GM19438 (cell line): ENCODE measurements at regions not wholly inside any gene's neighbourhood (a gene's known extent, or its start where the extent isn't known, plus 50 kb on each side); places are given as distances from the start of the nearest gene placed in this dataset.
A peak's percentile ranks its signal among the peaks of the same experiment; 100 is the strongest.
"Not testable (repeated sequence)": the region's sequence is repeated elsewhere in the genome, so short reads cannot be mapped to it uniquely, and the experiment has no call there.

Source experiments
- ATAC-seq: cut with Tn5 transposase; IDR thresholded peaks from one replicate; pipeline ENCODE4 v1.9.1; 2021; ENCODE audit warnings: low read depth; ENCODE audit not compliant: unreplicated experiment

- no peak for ATAC-seq
Measured at GRCh38 chr7:136441835-136442234, 426.6 kb upstream of the CHRM2 start.

GRCh38 chr7:136431736-136432135, 436.7 kb upstream of the CHRM2 start:
- ATAC-seq = not testable (repeated sequence)

DNA sequence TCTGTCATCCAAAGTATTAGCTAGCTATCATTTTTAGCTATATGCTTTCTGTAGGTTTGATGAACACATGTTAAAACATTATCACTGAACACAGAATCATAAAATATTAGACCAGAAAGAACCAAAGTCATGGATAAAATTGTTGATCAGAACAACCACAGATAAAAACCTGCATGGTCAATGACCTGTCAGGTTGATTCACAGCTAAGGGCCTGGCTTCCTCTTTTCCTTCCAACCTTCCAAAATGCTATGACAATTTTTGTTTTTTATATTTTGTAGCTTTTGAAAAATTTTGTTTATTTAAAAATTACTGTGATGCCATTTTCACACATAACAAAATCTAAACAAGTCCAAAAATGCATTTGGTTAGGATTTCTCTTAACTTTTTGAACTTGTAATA, 444.4 kb upstream of the CHRM2 start:
- no peak for ATAC-seq

GRCh38 chr7:136419740-136420139, 442.6 kb upstream of the MTPN start:
- not testable (repeated sequence) for ATAC-seq

- no peak for ATAC-seq
Measured at GRCh38 chr7:136412952-136413351, 435.8 kb upstream of the MTPN start.

DNA sequence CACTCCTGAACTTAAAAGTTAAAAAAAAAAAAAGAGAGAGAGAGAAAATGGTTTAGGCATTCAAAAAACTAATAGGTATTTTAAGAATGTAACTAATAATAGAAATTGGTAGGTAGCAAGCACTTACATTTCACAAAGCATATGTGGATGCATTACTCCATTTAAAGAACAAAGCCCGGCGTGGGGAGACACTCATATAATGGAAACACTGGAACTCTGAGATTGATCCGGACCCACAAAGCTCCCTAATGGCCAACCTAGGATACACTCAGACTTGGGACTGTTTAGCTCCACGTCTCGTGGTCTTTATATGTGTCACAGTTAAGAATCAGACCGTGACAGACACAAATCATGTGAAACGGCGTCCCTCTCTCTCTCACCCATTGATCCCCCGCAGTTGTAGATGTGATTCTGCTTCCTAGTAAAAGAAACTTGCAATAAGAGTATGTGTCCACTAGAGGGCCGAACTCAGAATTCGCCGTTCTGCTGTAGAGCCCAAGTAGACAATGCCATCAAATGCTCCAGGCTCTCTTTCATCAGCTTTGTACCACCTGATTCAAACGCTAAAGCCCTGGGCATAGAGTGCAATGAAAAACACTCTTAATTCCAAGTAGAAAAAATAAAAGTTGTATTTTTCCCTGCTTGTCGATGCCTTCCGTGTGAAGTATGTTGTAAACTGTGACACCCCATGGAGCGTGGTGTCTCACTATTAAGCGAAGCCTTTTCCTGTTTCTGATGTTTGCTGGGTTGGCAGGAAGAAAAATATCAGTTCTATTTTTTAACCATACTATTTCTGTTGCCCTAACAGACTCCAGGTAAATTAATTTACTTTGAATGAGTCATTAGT, 429.0 kb upstream of the MTPN start:
- ATAC-seq = peak; percentile 92

- no peak for ATAC-seq
Measured at GRCh38 chr7:136403591-136403990, 426.4 kb upstream of the MTPN start.

DNA sequence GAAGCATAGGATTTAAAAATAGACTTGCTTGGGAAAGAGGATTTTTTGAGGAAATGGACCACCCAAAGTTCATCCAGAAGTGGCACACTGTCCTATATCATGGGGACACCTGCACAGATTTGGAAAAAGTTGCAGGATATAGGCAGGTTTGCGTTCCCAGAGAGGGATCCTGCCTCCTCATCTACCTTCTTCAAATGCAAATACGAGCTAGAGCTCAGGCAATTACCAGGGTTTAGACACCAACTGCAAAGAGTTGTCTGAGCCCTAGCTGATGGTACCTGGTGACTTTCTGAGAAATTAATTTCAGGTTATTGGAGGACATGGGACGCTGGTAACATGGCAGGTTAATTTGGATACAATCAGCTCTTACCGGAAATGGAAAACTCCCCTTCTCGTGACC, 423.7 kb upstream of the MTPN start:
- ATAC-seq = no peak

GRCh38 chr7:136399385-136399784, 422.2 kb upstream of the MTPN start:
- no peak for ATAC-seq

GRCh38 chr7:136392856-136393255, 415.7 kb upstream of the MTPN start:
- no peak for ATAC-seq

GRCh38 chr7:136391371-136391770, 414.2 kb upstream of the MTPN start:
- ATAC-seq = no peak

GRCh38 chr7:136389933-136390332, 412.8 kb upstream of the MTPN start:
- no peak for ATAC-seq

DNA sequence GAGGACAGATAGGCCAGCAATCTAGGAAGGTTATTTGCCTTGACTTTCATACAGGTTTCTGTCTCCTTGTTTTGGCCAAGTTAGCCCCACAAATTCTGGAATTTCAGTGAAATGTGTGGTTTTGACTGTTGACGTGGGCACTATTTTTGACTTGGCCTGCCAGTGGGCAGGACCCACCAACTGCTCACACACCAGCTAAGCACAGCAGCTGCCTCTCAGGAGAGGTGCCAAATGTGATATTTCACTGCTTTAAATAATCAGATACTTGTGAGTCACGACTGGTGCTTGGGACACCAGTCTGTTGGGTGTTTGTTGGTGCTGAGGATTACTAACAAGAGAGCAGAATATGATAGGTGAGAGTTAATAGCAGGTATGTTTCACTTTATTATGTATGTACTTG, 409.7 kb upstream of the MTPN start:
- ATAC-seq = no peak

GRCh38 chr7:136371409-136371808, 394.2 kb upstream of the MTPN start:
- not testable (repeated sequence) for ATAC-seq

DNA sequence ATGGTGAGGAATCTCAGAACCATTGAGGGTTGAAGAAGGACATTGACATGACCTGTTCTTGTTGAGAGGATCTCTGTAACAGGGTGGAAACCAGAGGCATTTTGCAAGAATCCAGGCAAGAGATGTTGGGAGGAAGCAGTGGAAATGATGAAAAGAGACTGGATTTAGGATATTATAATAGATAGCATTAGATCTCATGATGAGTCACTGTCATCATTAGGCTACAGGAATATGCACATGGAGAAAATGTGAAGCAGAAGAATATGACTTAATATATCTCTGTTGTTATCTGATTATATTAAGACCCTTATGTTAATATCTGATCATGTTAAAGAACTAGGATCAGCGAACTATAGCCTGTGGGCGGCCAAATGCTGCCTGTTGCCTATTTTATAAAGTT, 393.0 kb upstream of the MTPN start:
- no peak for ATAC-seq

GRCh38 chr7:136369225-136369624, 392.1 kb upstream of the MTPN start:
- ATAC-seq = no peak

DNA sequence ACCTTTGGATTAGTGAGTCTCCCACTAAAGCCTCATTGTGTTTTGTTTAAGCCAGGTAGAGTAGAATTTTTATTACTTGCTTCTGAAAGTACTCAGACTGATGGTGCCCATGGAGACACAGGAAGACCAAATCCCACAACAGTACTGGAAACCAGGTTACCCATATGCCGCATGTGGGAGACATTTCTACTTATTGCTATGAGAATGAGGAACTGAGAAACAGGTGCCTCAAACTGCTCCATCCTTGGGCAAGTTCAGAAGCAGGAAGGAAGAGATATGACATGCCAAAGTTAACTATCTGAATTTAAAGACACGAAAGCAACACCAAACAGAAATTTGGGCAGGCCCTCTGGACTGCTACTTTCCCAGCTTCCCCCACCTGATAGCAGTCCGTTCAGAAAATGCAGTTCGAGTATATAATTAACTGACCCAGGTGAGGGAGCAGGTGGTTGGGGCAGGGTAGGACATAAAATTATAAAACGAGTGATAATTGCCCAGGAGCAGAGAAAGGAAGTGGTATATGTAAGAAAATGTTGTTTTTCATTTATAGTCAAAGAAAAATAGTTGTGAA, 382.3 kb upstream of the MTPN start:
- ATAC-seq = peak; percentile 94

- no peak for ATAC-seq
Measured at GRCh38 chr7:136353287-136353686, 376.1 kb upstream of the MTPN start.

GRCh38 chr7:136348542-136349192, 371.5 kb upstream of the MTPN start:
- no peak for ATAC-seq

- no peak for ATAC-seq
Measured at GRCh38 chr7:136348142-136348541, 371.0 kb upstream of the MTPN start.

- no peak for ATAC-seq
Measured at GRCh38 chr7:136347488-136347887, 370.3 kb upstream of the MTPN start.

DNA sequence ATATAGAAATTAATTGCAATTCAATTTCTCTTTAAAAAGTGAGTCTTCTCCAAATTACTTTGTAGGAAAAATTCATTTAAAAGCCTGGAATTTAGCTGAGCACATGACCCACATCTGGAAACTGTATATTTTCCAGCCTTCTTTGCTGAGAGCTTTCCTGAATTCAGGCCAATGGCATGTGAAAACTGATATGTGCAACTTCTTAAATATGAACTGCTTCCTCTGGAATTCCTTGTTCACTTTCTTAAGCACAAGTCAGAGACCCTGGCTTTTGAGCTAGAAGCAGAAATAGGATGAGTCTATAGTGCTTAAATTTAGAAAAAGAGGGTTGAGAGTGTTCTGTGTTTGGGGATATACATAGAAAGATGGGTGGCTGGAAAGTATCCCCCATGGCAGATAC, 365.1 kb upstream of the MTPN start:
- no peak for ATAC-seq
